ENCODE measurements at regions not wholly inside any gene's neighbourhood (a gene's known extent, or its start where the extent isn't known, plus 50 kb on each side); places are given as distances from the start of the nearest gene placed in this dataset.

- no peak overlapping the region for H3K27ac ChIP-seq
- H3K9me3 ChIP-seq = no peaks in the 10 kb centered on the region
- peaks cover 7% of the 10 kb centered on the region; the same call in 1 of the 2 replicates for H3K4me1 ChIP-seq
- H3K36me3 ChIP-seq = no peaks in the 10 kb centered on the region
- no peak overlapping the region for H3K9ac ChIP-seq
- H3K4me3 ChIP-seq = no peak overlapping the region
- no peak overlapping the region for H3K4me2 ChIP-seq
- H3K27me3 ChIP-seq = no peaks in the 10 kb centered on the region
- no peak for TF ChIP-seq Cebpa-rat (IDR thresholded peaks at IDR 0.05)
- H4K20me1 ChIP-seq = no peaks in the 10 kb centered on the region
Observed at GRCh38 chr2:81675641-81676040, 1371.1 kb upstream of the LRRTM1 start.

GRCh38 chr2:81672923-81673322 is 1368.4 kb upstream of the LRRTM1 start:
- Histone ChIP-seq H3K9ac (no peak overlapping the region), H3K9me3 (no peaks in the 10 kb centered on the region), H3K4me2 (no peak overlapping the region), H3K27me3 (no peaks in the 10 kb centered on the region), H3K36me3 (no peaks in the 10 kb centered on the region), H3K27ac (no peak overlapping the region), H3K4me1 (peaks cover 7% of the 10 kb centered on the region; the same call in 1 of the 2 replicates), H3K4me3 (no peak overlapping the region), H4K20me1 (no peaks in the 10 kb centered on the region)
- no peak for TF ChIP-seq Cebpa-rat (IDR thresholded peaks at IDR 0.05)

- no peaks in the 10 kb centered on the region for H4K20me1 ChIP-seq
- no peak overlapping the region for H3K4me2 ChIP-seq
- no peak overlapping the region for H3K27ac ChIP-seq
- H3K9me3 ChIP-seq = no peaks in the 10 kb centered on the region
- TF ChIP-seq Cebpa-rat (IDR thresholded peaks at IDR 0.05) = no peak
- peaks cover 7% of the 10 kb centered on the region; the same call in 1 of the 2 replicates for H3K4me1 ChIP-seq
- H3K9ac ChIP-seq = no peak overlapping the region
- no peak overlapping the region for H3K4me3 ChIP-seq
- no peaks in the 10 kb centered on the region for H3K36me3 ChIP-seq
- no peaks in the 10 kb centered on the region for H3K27me3 ChIP-seq
Observed at GRCh38 chr2:81672516-81672915, 1368.0 kb upstream of the LRRTM1 start.

- Histone ChIP-seq H3K9me3 (no peaks in the 10 kb centered on the region), H3K4me1 (peaks cover 7% of the 10 kb centered on the region; the same call in 1 of the 2 replicates), H3K4me3 (no peak overlapping the region), H3K27me3 (no peaks in the 10 kb centered on the region), H4K20me1 (no peaks in the 10 kb centered on the region), H3K9ac (no peak overlapping the region), H3K36me3 (no peaks in the 10 kb centered on the region), H3K27ac (no peak overlapping the region), H3K4me2 (no peak overlapping the region)
- no peak; the same call in 1 of the 2 replicates for TF ChIP-seq Cebpa-rat (IDR thresholded peaks at IDR 0.05)
Observed at GRCh38 chr2:81670885-81671284, 1366.3 kb upstream of the LRRTM1 start.

- H3K4me1 ChIP-seq = no peaks in the 10 kb centered on the region
- H3K9me3 ChIP-seq = peaks cover 24% of the 10 kb centered on the region
- TF ChIP-seq Cebpa-rat (IDR thresholded peaks at IDR 0.05) = no peak
- H3K36me3 ChIP-seq = no peaks in the 10 kb centered on the region
- no peaks in the 10 kb centered on the region for H4K20me1 ChIP-seq
- H3K4me2 ChIP-seq = no peak overlapping the region
- no peak overlapping the region for H3K4me3 ChIP-seq
- no peak overlapping the region for H3K9ac ChIP-seq
- no peak overlapping the region for H3K27ac ChIP-seq
- no peaks in the 10 kb centered on the region for H3K27me3 ChIP-seq
Observed at GRCh38 chr2:81661081-81661480, 1356.5 kb upstream of the LRRTM1 start.

- Histone ChIP-seq H3K27ac (no peak overlapping the region), H3K4me1 (no peaks in the 10 kb centered on the region), H3K4me2 (no peak overlapping the region), H4K20me1 (no peaks in the 10 kb centered on the region), H3K9me3 (peaks cover 24% of the 10 kb centered on the region), H3K27me3 (no peaks in the 10 kb centered on the region), H3K9ac (no peak overlapping the region), H3K36me3 (no peaks in the 10 kb centered on the region), H3K4me3 (no peak overlapping the region)
- TF ChIP-seq Cebpa-rat (IDR thresholded peaks at IDR 0.05) = no peak
Observed at GRCh38 chr2:81658227-81658626, 1353.7 kb upstream of the LRRTM1 start.

GRCh38 chr2:81650048-81650971 is 1345.8 kb upstream of the LRRTM1 start:
- no peaks in the 10 kb centered on the region for H3K27me3 ChIP-seq
- H3K9ac ChIP-seq = no peak overlapping the region
- no peaks in the 10 kb centered on the region for H3K9me3 ChIP-seq
- H3K27ac ChIP-seq = no peak overlapping the region
- H4K20me1 ChIP-seq = no peaks in the 10 kb centered on the region
- no peak for TF ChIP-seq Cebpa-rat (IDR thresholded peaks at IDR 0.05)
- H3K4me2 ChIP-seq = no peak overlapping the region
- H3K4me1 ChIP-seq = no peaks in the 10 kb centered on the region
- no peaks in the 10 kb centered on the region for H3K36me3 ChIP-seq
- H3K4me3 ChIP-seq = no peak overlapping the region

- Histone ChIP-seq H3K27me3 (no peaks in the 10 kb centered on the region), H3K4me3 (no peak overlapping the region), H3K4me2 (no peak overlapping the region), H3K9ac (no peak overlapping the region), H3K36me3 (no peaks in the 10 kb centered on the region), H3K9me3 (no peaks in the 10 kb centered on the region), H3K4me1 (no peaks in the 10 kb centered on the region), H3K27ac (no peak overlapping the region), H4K20me1 (no peaks in the 10 kb centered on the region)
- no peak for TF ChIP-seq Cebpa-rat (IDR thresholded peaks at IDR 0.05)
Observed at GRCh38 chr2:81648806-81649205, 1344.3 kb upstream of the LRRTM1 start.

- Histone ChIP-seq H3K9me3 (no peaks in the 10 kb centered on the region), H4K20me1 (no peaks in the 10 kb centered on the region), H3K4me1 (no peaks in the 10 kb centered on the region), H3K27me3 (no peaks in the 10 kb centered on the region), H3K36me3 (no peaks in the 10 kb centered on the region), H3K27ac (no peak overlapping the region), H3K9ac (no peak overlapping the region), H3K4me3 (no peak overlapping the region), H3K4me2 (no peak overlapping the region)
- no peak for TF ChIP-seq Cebpa-rat (IDR thresholded peaks at IDR 0.05)
Observed at GRCh38 chr2:81648370-81648769, 1343.8 kb upstream of the LRRTM1 start.

- Histone ChIP-seq H3K4me2 (no peak overlapping the region), H3K27ac (no peak overlapping the region), H3K9me3 (no peaks in the 10 kb centered on the region), H3K4me3 (no peak overlapping the region), H3K9ac (no peak overlapping the region), H3K4me1 (no peaks in the 10 kb centered on the region), H3K36me3 (no peaks in the 10 kb centered on the region), H3K27me3 (no peaks in the 10 kb centered on the region), H4K20me1 (no peaks in the 10 kb centered on the region)
- no peak for TF ChIP-seq Cebpa-rat (IDR thresholded peaks at IDR 0.05)
Observed at GRCh38 chr2:81647715-81648230, 1343.2 kb upstream of the LRRTM1 start.
